GM12878 (cell line): ENCODE measurements at regions not wholly inside any gene's neighbourhood (a gene's known extent, or its start where the extent isn't known, plus 50 kb on each side); places are given as distances from the start of the nearest gene placed in this dataset.

Experiments
- ATAC-seq: fragments of 200-7000 bp; cut with Tn5 transposase; 3 replicates; pipeline ENCODE4 v1.9.1; 2020; ENCODE audit warnings: mild to moderate bottlenecking, moderate library complexity
- BruUV-seq: library from RNA; stranded (reverse); fragments of 400-500 nt; replicated peaks from 2 replicates; lab custom pipeline; 2021; lab: Mats Ljungman, UMichigan
- CTCF ChIA-PET: fragments of 300-600 bp; sonication (Branson Sonifier 250); formaldehyde crosslinking; extraction: SDS; loops from one replicate; lab custom pipeline; 2021; ENCODE audit warnings: inconsistent platforms; lab: Yijun Ruan, JAX
- POLR2A ChIA-PET: fragments of 350-600 bp; formaldehyde crosslinking; extraction: SDS; loops from one replicate; lab custom pipeline; 2021; ENCODE audit warnings: inconsistent platforms; lab: Charles Lee
- RAD21 ChIA-PET: fragments of 300-600 bp; sonication (Branson Sonifier 250); formaldehyde crosslinking; loops from one replicate; lab custom pipeline; 2023; ENCODE audit warnings: antibody characterized with exemption; ENCODE audit not compliant: unreplicated experiment; lab: Charles Lee
- SMC1A ChIA-PET: fragments of 300-600 bp; sonication (Branson Sonifier 250); formaldehyde crosslinking; loops from one replicate; lab custom pipeline; 2023; ENCODE audit not compliant: unreplicated experiment, uncharacterized antibody; lab: Charles Lee
- DNase-seq: peaks from one replicate; pipeline ENCODE4 v3.0.0-alpha.2; 2011; ENCODE audit warnings: low read depth, low spot score
- FAIRE-seq: peaks from 3 replicates; lab custom pipeline; 2011; peaks lifted over from hg19 to GRCh38; lab: Jason Lieb, UNC
- H2AFZ ChIP-seq: 2 replicates; pipeline ENCODE4 v1.6.0; 2011; ENCODE audit warnings: low read depth, low read length, control low read depth; ENCODE audit not compliant: control insufficient read depth
- H3K27ac ChIP-seq: 2 replicates; pipeline ENCODE4 v1.5.1; 2011; ENCODE audit warnings: control low read depth; ENCODE audit not compliant: control insufficient read depth, insufficient read depth
- H3K27me3 ChIP-seq, 2 experiments: replicated peaks in 1 of 2; 2 replicates each; pipeline versions ENCODE4 v1.6.0 to v1.6.1; 2011; ENCODE audit warnings: low read length in 1 of 2; ENCODE audit not compliant: control insufficient read depth in 2 of 2, insufficient read depth in 2 of 2
- H3K36me3 ChIP-seq, 2 experiments: 2 replicates each; pipeline ENCODE4 v1.5.1; 2011; ENCODE audit warnings: low read length in 1 of 2; ENCODE audit not compliant: control insufficient read depth in 2 of 2, insufficient read depth in 2 of 2
- H3K4me1 ChIP-seq: 2 replicates; pipeline ENCODE4 v1.6.1; 2011; ENCODE audit warnings: mild to moderate bottlenecking, low read length, moderate library complexity, mixed read lengths; ENCODE audit not compliant: control insufficient read depth, insufficient read depth
- H3K4me2 ChIP-seq: 2 replicates; pipeline ENCODE4 v1.6.0; 2011; ENCODE audit warnings: control low read depth; ENCODE audit not compliant: control insufficient read depth, insufficient read depth
- H3K4me3 ChIP-seq: fragments of 200-600 bp; sonication (generic); 2 replicates; pipeline ENCODE4 v1.5.1; 2016
- H3K79me2 ChIP-seq: 2 replicates; pipeline ENCODE4 v1.6.0; 2011; ENCODE audit warnings: low read length; ENCODE audit not compliant: control insufficient read depth, insufficient read depth
- H3K9ac ChIP-seq: 2 replicates; pipeline ENCODE4 v1.8.0; 2011; ENCODE audit warnings: low read length, control low read depth, mixed read lengths; ENCODE audit not compliant: control insufficient read depth, insufficient read depth
- H3K9me3 ChIP-seq: replicated peaks from 3 replicates; pipeline ENCODE4 v1.5.1; 2011; ENCODE audit warnings: mild to moderate bottlenecking, low read length; ENCODE audit not compliant: control insufficient read depth, insufficient read depth
- H4K20me1 ChIP-seq: 2 replicates; pipeline ENCODE4 v1.6.0; 2011; ENCODE audit not compliant: control insufficient read depth, insufficient read depth
- DPF2 ChIP-seq: fragments of 450-650 bp; IDR thresholded peaks from 2 replicates; pipeline ENCODE4 v1.6.1; 2017; ENCODE audit warnings: mild to moderate bottlenecking
- NFYB ChIP-seq: IDR thresholded peaks from 2 replicates; pipeline ENCODE4 v1.6.1; 2011; ENCODE audit warnings: low read depth, mild to moderate bottlenecking, low read length, improper control_type of control experiment, moderate library complexity; ENCODE audit not compliant: insufficient read depth
- RB1 ChIP-seq: fragments of 450-650 bp; formaldehyde crosslinking; IDR thresholded peaks from 2 replicates; pipeline ENCODE4 v1.6.1; 2017; ENCODE audit warnings: mild to moderate bottlenecking, borderline replicate concordance
- SIN3A ChIP-seq: IDR thresholded peaks from 2 replicates; pipeline ENCODE4 v1.6.1; 2012; ENCODE audit warnings: low read depth, low read length, improper control_type of control experiment
- SMAD5 ChIP-seq: IDR thresholded peaks from 2 replicates; pipeline ENCODE4 v1.6.1; 2016; ENCODE audit warnings: antibody characterized with exemption, low read depth
- SPI1 ChIP-seq: IDR thresholded peaks from 2 replicates; pipeline ENCODE4 v1.6.1; 2011; ENCODE audit warnings: low read depth, mild to moderate bottlenecking, low read length, moderate library complexity, borderline replicate concordance; ENCODE audit not compliant: insufficient read depth
- SREBF1 ChIP-seq: IDR thresholded peaks from 2 replicates; pipeline ENCODE4 v1.6.1; 2012; ENCODE audit warnings: mild to moderate bottlenecking, low read length
- WGBS: methylation state at CpG from one replicate; pipeline ENCODE4 v1.1.6; 2016; ENCODE audit warnings: low lambda C conversion rate; ENCODE audit not compliant: insufficient replicate concordance, insufficient coverage; ENCODE audit errors: missing lambda C conversion rate; 5-methylcytosine and 5-hydroxymethylcytosine counted together
- in situ Hi-C: fragments of 300-500 bp; cut with MboI; formaldehyde crosslinking; loops from 9 replicates; pipeline ENCODE4 v1.14.3; 2018; ENCODE audit warnings: mixed read lengths
- intact Hi-C: fragments of 100-400 bp; cut with micrococcal nuclease; formaldehyde crosslinking; loops from one replicate; pipeline ENCODE4 v1.14.2; 2022; ENCODE audit not compliant: unreplicated experiment
- TF ChIP-seq, protein P1 (sequence below): fragments of 450-650 bp; IDR thresholded peaks from 2 replicates; pipeline ENCODE4 v1.6.1; 2016; ENCODE audit warnings: mild to moderate bottlenecking

DNA sequence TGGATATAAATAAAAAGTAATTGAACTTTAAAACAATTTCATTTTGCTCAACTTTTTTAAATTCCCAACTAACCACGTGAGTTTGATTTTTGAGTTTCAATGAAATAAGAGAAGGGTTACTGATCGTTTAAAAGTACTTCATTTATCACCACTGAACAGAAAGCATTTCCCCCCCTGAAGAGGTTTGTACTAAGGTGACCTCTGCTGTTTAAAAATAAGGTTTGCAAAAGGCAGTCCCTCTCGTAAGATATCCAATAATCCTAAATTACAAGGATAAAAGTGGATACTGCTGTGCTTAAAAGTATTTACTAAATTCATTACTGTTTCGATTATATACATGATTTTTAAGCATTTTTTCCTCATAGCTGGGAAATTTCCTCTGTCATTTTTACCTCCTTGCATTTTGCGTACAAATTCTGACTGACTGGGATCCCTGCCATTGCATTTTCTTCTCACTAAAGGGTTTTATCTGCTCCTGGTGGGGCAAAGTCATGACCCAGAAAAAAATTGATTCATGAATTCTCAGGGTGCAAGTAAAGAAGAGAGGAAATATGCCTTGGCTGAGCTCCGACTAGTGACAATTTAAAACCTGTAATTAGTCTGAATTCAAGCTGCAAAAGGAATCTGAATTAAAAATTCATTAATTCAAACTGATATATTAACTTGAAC is 463.8 kb downstream of the PRKD1 start:
- Histone ChIP-seq H3K9me3 (no peaks in the 10 kb centered on the region), H3K4me1 (no peaks in the 10 kb centered on the region), H3K79me2 (no peaks in the 10 kb centered on the region), H2AFZ (no peak overlapping the region), H3K9ac (no peak overlapping the region), H3K27ac (no peak overlapping the region), H3K27me3 (no peaks in the 10 kb centered on the region), H3K36me3 (no peaks in the 10 kb centered on the region), H4K20me1 (no peaks in the 10 kb centered on the region), H3K4me3 (no peak overlapping the region), H3K4me2 (no peak overlapping the region)
- SMC1A ChIA-PET: no interaction called here
- 13% methylated on average over 6 of the region's 6 CpGs for whole genome bisulfite sequencing
- ATAC-seq: no peak
- FAIRE-seq: no peak
- BruUV-seq: no TSS peak
- no peak for TF ChIP-seq SMAD5
- no peak for TF ChIP-seq RB1
- no peak for TF ChIP-seq SIN3A
- no peak for TF ChIP-seq SREBF1
- TF ChIP-seq SPI1: no peak
- no peak for TF ChIP-seq DPF2
- TF ChIP-seq NFYB: no peak
- TF ChIP-seq, protein P1, sequence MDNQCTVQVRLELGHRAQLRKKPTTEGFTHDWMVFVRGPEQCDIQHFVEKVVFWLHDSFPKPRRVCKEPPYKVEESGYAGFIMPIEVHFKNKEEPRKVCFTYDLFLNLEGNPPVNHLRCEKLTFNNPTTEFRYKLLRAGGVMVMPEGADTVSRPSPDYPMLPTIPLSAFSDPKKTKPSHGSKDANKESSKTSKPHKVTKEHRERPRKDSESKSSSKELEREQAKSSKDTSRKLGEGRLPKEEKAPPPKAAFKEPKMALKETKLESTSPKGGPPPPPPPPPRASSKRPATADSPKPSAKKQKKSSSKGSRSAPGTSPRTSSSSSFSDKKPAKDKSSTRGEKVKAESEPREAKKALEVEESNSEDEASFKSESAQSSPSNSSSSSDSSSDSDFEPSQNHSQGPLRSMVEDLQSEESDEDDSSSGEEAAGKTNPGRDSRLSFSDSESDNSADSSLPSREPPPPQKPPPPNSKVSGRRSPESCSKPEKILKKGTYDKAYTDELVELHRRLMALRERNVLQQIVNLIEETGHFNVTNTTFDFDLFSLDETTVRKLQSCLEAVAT: no peak
- in situ Hi-C loops: no loop called here
- CTCF ChIA-PET: no interaction called here
- POLR2A ChIA-PET: no interaction called here
- intact Hi-C loops: no loop called here
- DNase-seq: no peak
- RAD21 ChIA-PET: no interaction called here
